IPS-NIHi7 (cell line): ENCODE measurements at regions not wholly inside any gene's neighbourhood (a gene's known extent, or its start where the extent isn't known, plus 50 kb on each side); places are given as distances from the start of the nearest gene placed in this dataset.

Source experiments
- DNase-seq: peaks from one replicate; pipeline ENCODE4 v3.0.0; 2012; ENCODE audit warnings: mixed read lengths; ENCODE audit errors: extremely low spot score

GRCh38 chr4:185862340-185862739 is 50.3 kb upstream of the SORBS2 start:
- no peak for DNase-seq

GRCh38 chr4:185863946-185864345 is 52.0 kb upstream of the SORBS2 start:
- DNase-seq = no peak

GRCh38 chr4:185865901-185866328 is 53.9 kb upstream of the SORBS2 start:
- no peak for DNase-seq

DNA sequence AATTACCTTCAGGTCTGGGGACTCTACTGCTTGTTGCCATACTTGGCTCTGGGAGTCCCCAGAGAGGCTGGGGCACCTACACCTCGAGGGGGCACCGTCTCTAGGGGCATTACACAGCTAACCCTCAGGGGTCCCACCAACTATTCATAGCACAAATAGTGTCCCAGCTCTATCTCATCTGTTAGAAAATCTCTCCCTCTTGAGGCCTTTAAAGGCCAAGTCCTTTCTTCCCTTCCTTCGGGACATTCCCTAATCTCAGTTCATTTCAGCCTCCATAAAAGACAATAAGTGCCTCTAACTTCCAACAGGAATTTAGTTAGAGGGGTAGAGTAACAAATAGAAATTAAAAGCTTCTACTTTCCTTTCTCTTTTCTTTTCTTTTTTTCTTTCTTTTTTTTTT is 55.8 kb upstream of the SORBS2 start:
- no peak for DNase-seq

DNA sequence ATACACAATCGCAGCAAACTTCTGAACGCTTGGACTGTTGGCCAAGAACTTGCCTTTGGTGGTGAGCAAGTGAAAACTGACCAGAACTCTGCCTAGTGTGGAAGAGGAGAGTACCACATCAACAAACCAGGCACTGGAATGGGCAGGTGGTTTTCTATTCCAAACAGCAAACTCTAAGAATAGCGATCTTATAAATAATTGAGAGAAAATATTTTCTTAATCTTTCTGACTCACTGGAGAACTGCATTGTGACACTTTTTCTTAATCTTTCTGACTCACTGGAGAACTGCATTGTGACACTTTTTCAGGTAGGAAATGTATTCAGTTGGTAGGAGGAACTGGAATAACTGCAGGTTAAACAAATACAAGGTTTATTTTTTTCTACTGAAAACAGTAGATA is 57.0 kb upstream of the SORBS2 start:
- no peak for DNase-seq

GRCh38 chr4:185869427-185869826 is 57.4 kb upstream of the SORBS2 start:
- DNase-seq = no peak

GRCh38 chr4:185870366-185870765 is 58.4 kb upstream of the SORBS2 start:
- DNase-seq = no peak

DNA sequence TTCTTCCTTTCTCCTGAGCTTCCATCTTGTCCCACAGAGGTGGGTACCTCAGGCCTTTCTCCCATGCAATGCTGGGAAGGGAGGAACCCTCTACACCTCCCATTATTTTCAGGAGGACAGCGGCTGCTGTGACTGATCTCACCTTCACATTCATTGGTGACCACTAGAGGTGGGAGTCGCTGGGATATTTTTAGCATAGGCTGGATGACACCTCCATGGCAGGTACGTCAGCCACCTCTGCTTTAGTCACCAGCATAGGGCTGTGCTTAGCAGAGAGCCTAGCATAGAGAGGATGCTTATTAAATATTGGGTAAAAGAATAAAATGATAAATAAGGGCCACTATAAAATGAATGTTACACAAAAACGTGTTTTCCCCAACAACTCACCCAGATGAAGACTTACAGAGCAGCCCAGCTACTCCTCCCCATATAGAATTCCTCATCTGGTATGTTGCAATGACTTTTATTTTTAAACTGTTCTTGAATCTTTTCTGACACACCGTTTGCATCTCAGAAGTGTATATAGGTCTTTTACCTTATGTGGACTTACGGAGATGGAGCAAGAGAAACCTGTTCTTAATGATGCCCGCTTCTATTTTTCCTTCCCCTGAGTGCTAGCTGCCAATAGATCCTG is 60.9 kb upstream of the SORBS2 start:
- DNase-seq = peak; percentile 30

GRCh38 chr4:185874516-185875230 is 62.7 kb upstream of the SORBS2 start:
- DNase-seq = no peak

DNA sequence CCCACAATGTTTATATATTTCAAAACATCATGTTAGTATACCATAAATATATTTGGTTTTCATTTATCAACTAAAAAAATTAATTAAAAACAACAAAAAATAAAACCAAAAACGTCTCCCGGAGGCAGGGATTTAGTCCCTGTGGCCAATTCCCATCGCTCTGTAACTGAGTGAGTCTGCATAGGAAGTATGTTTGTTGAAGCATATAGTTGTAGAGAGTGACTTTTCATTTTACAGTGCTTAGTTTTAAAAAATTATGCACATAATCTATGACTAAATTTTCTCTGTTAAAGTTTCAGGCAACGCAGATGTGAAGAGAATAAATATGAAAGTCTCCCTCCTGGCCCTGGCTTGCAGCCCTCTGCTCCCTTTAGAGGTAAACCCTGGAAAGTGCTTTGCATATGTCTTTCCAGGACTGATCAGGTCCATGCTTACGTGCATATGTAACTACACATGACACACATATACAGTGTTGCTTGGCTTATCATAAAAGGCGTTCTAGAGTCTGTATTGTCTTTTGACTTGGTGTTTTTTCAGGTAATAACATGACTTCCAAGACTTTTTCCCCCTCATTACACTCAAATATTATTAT is 63.4 kb upstream of the SORBS2 start:
- no peak for DNase-seq

GRCh38 chr4:185878633-185879032 is 66.6 kb upstream of the SORBS2 start:
- DNase-seq = no peak

DNA sequence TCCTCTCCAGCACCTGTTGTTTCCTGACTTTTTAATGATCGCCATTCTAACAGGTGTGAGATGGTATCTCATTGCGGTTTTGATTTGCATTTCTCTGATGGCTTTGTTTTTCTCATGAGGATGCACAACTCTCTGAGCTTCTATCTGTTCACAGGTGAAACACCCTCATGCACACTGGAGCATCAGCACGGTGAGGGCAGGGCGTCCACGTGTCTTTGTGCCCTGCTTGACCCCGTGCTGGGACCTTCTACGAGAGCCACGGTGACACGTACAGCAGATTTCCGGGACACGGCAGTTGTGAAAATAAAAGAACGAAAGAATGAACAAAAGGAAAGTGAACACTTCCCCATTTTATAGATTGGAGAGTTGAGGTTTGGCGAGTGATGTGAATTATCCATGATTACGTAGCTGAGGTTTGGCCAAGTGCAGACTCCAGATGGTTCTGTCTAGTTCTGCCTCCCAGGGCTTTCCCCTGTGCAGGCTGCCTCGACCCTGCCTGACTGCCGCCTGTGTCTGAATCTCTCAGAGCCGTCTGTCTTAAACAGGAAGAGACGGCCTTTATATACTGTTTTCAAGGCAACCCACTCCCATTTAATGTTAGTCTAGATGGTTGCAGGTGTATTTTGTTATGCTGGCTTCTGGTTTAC is 67.8 kb upstream of the SORBS2 start:
- no peak for DNase-seq

DNA sequence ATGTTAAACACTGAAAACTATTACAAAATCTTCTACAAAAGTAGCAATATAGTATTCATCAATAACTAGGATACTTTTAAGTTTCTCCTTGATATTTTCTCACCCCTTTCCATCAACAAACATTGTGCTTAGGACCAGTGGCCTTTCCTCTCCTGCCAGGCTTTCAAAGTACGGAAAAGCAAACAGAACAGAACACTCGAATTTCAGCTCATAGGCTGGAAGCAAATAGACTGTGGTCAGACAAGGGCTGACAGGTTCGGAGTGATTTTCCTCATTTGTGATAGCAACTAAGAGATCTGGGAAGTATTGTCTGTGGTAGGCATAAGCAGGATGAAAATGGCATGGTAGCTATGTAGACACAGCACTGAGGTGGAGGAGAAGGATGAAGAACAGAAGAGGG is 68.6 kb upstream of the SORBS2 start:
- no peak for DNase-seq

DNA sequence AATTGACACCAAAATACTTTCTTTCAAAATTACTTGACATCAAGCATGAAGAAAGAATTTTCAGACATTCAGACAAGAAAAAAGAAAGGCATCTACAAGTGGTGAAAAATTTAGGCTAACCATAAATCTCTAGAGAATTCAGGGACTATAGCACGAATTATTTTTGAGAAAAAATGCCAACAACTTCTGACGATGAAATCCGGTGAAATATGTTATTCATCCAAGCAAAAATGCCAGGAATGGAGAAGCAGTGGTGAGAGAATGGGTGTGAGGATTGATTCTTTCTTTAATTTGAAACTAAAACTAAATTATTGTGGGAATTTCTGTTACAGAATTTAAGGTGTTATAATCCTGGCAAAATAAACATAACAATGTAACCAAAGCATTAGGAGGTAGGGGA is 69.4 kb upstream of the SORBS2 start:
- no peak for DNase-seq

- DNase-seq = no peak
Observed at GRCh38 chr4:185883591-185883990, 71.6 kb upstream of the SORBS2 start.

GRCh38 chr4:185885075-185885474 is 73.1 kb upstream of the SORBS2 start:
- DNase-seq = no peak

- no peak for DNase-seq
Observed at GRCh38 chr4:185885604-185886003, 73.6 kb upstream of the SORBS2 start.

- DNase-seq = no peak
Observed at GRCh38 chr4:185886832-185887524, 75.0 kb upstream of the SORBS2 start.

DNA sequence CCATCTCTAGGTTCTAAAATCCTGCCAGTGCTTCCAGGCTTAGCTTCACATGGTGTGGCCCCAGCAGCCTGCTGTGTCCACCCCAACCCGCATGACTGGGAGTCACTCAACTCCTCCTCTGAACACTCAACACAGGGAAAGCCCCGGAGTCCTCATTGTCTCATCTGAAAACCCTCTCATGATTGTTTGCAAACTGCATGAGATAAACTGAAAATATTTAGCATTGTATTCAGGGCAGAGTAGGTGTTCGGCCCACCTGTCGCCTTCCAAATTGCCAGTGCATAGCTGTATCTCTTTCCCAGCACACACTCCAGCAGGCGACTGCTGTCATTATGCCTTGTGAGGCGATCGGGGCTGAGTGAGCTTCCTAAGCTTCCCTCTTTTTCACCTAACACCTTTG is 76.7 kb upstream of the SORBS2 start:
- DNase-seq = no peak

DNA sequence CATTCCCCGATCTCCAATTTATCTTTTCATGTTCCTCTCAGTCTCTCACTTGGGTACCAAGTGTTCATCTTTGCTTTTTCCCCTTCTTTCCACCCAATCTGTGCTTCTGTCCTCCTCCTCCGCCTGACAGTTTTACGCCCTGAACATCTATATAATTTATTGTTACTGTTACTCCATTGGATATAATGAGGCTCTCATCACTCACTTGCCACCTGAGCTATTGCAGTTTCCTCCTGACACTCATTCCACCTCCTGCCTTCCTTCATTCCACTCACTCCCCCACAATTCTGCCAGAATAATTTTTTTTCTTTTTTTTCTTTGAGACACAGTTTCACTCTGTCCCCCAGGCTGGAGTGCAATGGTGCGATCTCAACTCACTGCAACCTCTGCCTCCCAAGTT is 77.6 kb upstream of the SORBS2 start:
- DNase-seq = no peak

- no peak for DNase-seq
Observed at GRCh38 chr4:185890196-185890595, 78.2 kb upstream of the SORBS2 start.

- no peak for DNase-seq
Observed at GRCh38 chr4:185892165-185892564, 80.2 kb upstream of the SORBS2 start.
